GM12874 (cell line): ENCODE measurements at regions not wholly inside any gene's neighbourhood (a gene's known extent, or its start where the extent isn't known, plus 50 kb on each side); places are given as distances from the start of the nearest gene placed in this dataset.

ENCODE experiments used
- TF ChIP-seq, protein P1 (sequence below): IDR thresholded peaks from 2 replicates; pipeline ENCODE4 v1.5.1; 2011; ENCODE audit warnings: low read depth, mild to moderate bottlenecking, control low read depth, low read length, moderate library complexity; ENCODE audit not compliant: insufficient read depth

- TF ChIP-seq, protein P1, sequence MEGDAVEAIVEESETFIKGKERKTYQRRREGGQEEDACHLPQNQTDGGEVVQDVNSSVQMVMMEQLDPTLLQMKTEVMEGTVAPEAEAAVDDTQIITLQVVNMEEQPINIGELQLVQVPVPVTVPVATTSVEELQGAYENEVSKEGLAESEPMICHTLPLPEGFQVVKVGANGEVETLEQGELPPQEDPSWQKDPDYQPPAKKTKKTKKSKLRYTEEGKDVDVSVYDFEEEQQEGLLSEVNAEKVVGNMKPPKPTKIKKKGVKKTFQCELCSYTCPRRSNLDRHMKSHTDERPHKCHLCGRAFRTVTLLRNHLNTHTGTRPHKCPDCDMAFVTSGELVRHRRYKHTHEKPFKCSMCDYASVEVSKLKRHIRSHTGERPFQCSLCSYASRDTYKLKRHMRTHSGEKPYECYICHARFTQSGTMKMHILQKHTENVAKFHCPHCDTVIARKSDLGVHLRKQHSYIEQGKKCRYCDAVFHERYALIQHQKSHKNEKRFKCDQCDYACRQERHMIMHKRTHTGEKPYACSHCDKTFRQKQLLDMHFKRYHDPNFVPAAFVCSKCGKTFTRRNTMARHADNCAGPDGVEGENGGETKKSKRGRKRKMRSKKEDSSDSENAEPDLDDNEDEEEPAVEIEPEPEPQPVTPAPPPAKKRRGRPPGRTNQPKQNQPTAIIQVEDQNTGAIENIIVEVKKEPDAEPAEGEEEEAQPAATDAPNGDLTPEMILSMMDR, result no peak
Measured at GRCh38 chr5:97400537-97400936, 217.5 kb upstream of the RIOK2 start.

DNA sequence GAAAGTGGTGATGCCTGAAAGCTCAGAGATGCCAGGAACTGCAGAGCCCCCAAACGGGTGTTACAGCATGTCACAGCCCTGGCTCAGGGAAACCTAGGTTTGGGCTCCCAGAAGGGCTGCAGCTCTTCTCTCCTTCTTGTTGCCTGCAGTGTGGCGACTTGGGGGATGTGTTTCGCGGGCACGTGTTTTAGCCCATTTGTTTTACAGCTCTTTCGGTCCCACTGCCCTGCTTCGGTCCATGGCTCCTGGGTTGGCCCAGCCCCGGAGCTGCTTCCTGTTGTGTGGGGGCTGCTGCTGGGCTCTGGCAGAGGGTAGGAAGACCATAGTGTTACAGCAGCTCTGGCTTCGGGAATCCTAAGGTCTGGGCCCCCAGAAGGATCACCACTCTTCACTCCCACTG, 222.9 kb upstream of the RIOK2 start:
- TF ChIP-seq, protein P1, result no peak

- TF ChIP-seq, protein P1, result no peak
Measured at GRCh38 chr5:97406946-97407676, 224.1 kb upstream of the RIOK2 start.

- TF ChIP-seq, protein P1, result no peak
Measured at GRCh38 chr5:97408331-97408730, 225.3 kb upstream of the RIOK2 start.

GRCh38 chr5:97412959-97413358, 229.9 kb upstream of the RIOK2 start:
- TF ChIP-seq, protein P1, result no peak

DNA sequence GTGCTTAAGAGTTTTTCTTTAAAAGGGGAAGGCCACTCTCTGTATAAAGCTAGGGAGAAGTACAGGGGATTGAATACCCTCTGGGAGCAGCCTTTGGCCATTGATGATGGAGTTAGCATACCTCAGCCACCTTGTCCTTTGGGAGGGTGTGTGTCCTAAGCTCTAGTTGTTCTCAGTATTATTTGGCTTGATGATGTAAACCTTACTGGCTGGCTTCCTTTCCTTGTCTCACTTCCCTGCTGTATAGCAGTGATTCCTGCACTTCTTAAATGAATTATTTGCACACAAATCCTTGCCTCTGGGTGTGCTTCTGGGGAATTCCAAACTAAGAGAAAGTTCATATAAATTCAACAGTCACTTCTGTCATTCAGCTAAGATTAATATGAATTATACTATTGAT, 234.9 kb upstream of the RIOK2 start:
- TF ChIP-seq, protein P1, result no peak

DNA sequence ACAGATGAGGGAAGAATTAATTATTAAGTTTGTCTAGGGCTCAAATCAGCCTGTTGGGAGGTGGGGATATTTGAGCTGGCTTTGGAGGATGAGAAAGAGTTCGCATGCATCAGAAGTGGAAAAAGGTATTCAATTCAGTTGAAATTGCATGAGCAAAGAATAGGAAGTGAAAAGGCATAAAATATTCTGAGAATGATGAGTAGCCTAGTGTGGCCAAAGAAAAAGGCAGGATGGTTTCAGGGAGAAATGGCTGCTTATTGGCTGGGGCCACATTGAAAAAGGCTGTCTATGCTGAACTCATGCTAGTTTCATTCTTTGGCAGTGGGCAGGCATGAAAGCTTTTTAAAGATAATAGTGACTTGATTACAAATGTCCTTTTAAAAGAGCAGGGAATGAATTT, 235.4 kb upstream of the RIOK2 start:
- TF ChIP-seq, protein P1, result no peak
